ENCODE measurements at regions not wholly inside any gene's neighbourhood (a gene's known extent, or its start where the extent isn't known, plus 50 kb on each side); places are given as distances from the start of the nearest gene placed in this dataset.

GRCh38 chr4:148773313-148773712, 331.1 kb upstream of the NR3C2 start:
- TF ChIP-seq CTCF (IDR thresholded peaks at IDR 0.05; ENCODE audit: insufficient read depth, low read length, poor library complexity, severe bottlenecking) (no peak), EZH2phosphoT487 (conservative IDR thresholded peaks at IDR 0.05; ENCODE audit: low read length) (no peak)
